ENCODE measurements at regions not wholly inside any gene's neighbourhood (a gene's known extent, or its start where the extent isn't known, plus 50 kb on each side); places are given as distances from the start of the nearest gene placed in this dataset.

- no peak overlapping the region for H3K4me3 ChIP-seq (ENCODE audit: low read length)
- CTCF ChIA-PET, result no interaction called here
- DNase-seq, result no peak
- H3K27ac ChIP-seq (ENCODE audit: low read depth, low read length), result no peak overlapping the region
- peaks cover 0 to 3% (median 3%) of the 10 kb centered on the region in 3 donors for H3K36me3 Mint-ChIP-seq
- no peaks in the 10 kb centered on the region for H3K36me3 ChIP-seq (ENCODE audit: insufficient read depth, low read length)
- POLR2A ChIA-PET, result no interaction called here
- no peak overlapping the region for H3K4me3 Mint-ChIP-seq
- no peaks in the 10 kb centered on the region for H3K9me3 ChIP-seq (ENCODE audit: low read length)
- H3K27ac Mint-ChIP-seq, result no peak overlapping the region
- no peaks in the 10 kb centered on the region for H3K27me3 ChIP-seq (ENCODE audit: insufficient read depth, low read length, poor library complexity, severe bottlenecking)
- H3K4me1 Mint-ChIP-seq, result peaks cover 0 to 5% (median 2%) of the 10 kb centered on the region in 3 donors
- H3K27me3 Mint-ChIP-seq, result no peaks in the 10 kb centered on the region
- no peaks in the 10 kb centered on the region for H3K4me1 ChIP-seq (ENCODE audit: insufficient read depth, low read length)
- H3K9me3 Mint-ChIP-seq, result no peaks in the 10 kb centered on the region
These were observed 61.4 kb upstream of the HDAC9 start for GRCh38 chr7:18434171-18434570.

DNA sequence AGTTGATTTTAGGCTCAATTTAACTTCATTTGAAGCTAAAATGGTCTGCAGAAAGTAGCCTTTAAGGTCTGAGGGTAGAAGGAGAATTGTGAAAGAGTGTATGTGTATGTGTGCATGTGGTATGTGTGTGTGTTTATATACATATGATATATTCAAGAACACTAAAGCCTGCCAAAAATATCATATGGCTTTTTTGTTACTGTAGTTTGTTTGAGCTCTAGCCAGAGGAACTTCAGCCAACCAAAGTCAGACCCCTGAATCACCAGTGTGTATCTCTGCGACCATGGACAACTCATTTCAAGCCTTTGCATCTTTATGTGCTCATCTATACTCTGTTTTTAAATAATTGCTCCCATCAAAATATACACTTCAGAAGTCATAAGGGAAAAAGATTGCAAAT lies 58.4 kb upstream of the HDAC9 start:
- Mint-ChIP-seq H3K4me1 (peaks cover 0 to 11% (median 3%) of the 10 kb centered on the region in 3 donors), H3K9me3 (no peaks in the 10 kb centered on the region), H3K36me3 (peaks cover 0 to under 1% (median 0%) of the 10 kb centered on the region in 3 donors), H3K4me3 (no peak overlapping the region), H3K27me3 (no peaks in the 10 kb centered on the region), H3K27ac (peak overlapping the region in 1 of 8 donors; percentile 10)
- CTCF ChIA-PET, result interaction anchor here (0.6 kb wide), 1 partner anchor 22 kb away, joined by 3 read pairs; no protein-coding TSS in a partner anchor
- Histone ChIP-seq H3K4me3 (ENCODE audit: low read length) (no peak overlapping the region), H3K4me1 (ENCODE audit: insufficient read depth, low read length) (no peaks in the 10 kb centered on the region), H3K36me3 (ENCODE audit: insufficient read depth, low read length) (no peaks in the 10 kb centered on the region), H3K27ac (ENCODE audit: low read depth, low read length) (no peak overlapping the region), H3K27me3 (ENCODE audit: insufficient read depth, low read length, poor library complexity, severe bottlenecking) (no peaks in the 10 kb centered on the region), H3K9me3 (ENCODE audit: low read length) (no peaks in the 10 kb centered on the region)
- DNase-seq, result no peak
- POLR2A ChIA-PET, result no interaction called here

GRCh38 chr7:18440934-18441333 lies 54.6 kb upstream of the HDAC9 start:
- H3K9me3 ChIP-seq (ENCODE audit: low read length), result no peaks in the 10 kb centered on the region
- Mint-ChIP-seq H3K9me3 (no peaks in the 10 kb centered on the region), H3K36me3 (no peaks in the 10 kb centered on the region), H3K4me1 (peaks cover 0 to 11% (median 3%) of the 10 kb centered on the region in 3 donors), H3K27me3 (no peaks in the 10 kb centered on the region), H3K4me3 (no peak overlapping the region), H3K27ac (no peak overlapping the region)
- no peak overlapping the region for H3K27ac ChIP-seq (ENCODE audit: low read depth, low read length)
- no peak for DNase-seq
- no peak overlapping the region for H3K4me3 ChIP-seq (ENCODE audit: low read length)
- CTCF ChIA-PET, result no interaction called here
- H3K36me3 ChIP-seq (ENCODE audit: insufficient read depth, low read length), result no peaks in the 10 kb centered on the region
- POLR2A ChIA-PET, result no interaction called here
- H3K4me1 ChIP-seq (ENCODE audit: insufficient read depth, low read length), result no peaks in the 10 kb centered on the region
- no peaks in the 10 kb centered on the region for H3K27me3 ChIP-seq (ENCODE audit: insufficient read depth, low read length, poor library complexity, severe bottlenecking)

DNA sequence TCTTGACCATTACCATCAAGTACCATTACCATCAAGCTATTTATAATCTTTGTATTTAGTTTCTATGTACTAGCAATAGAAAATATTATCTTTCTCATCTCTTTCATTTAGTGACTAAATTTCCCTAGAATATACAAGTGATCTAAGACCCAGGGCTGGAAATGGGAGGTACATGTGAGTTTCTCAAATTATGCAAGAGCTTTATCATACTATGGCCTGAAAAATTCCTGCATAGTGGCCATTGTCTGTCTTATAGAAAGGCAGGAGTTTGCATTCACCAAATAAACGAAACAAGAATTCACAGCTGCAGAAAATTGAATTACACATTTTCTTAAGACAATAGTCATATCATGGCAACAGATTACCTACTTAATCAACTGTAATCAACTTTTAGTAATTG lies 50.7 kb upstream of the HDAC9 start:
- Histone ChIP-seq H3K4me3 (ENCODE audit: low read length) (no peak overlapping the region), H3K4me1 (ENCODE audit: insufficient read depth, low read length) (no peaks in the 10 kb centered on the region), H3K9me3 (ENCODE audit: low read length) (no peaks in the 10 kb centered on the region), H3K36me3 (ENCODE audit: insufficient read depth, low read length) (no peaks in the 10 kb centered on the region), H3K27me3 (ENCODE audit: insufficient read depth, low read length, poor library complexity, severe bottlenecking) (no peaks in the 10 kb centered on the region), H3K27ac (ENCODE audit: low read depth, low read length) (no peak overlapping the region)
- POLR2A ChIA-PET, result no interaction called here
- no peaks in the 10 kb centered on the region for H3K9me3 Mint-ChIP-seq
- H3K36me3 Mint-ChIP-seq, result no peaks in the 10 kb centered on the region
- peaks cover 0 to under 1% (median 0%) of the 10 kb centered on the region in 3 donors for H3K4me1 Mint-ChIP-seq
- CTCF ChIA-PET, result no interaction called here
- DNase-seq, result no peak
- no peaks in the 10 kb centered on the region for H3K27me3 Mint-ChIP-seq
- H3K27ac Mint-ChIP-seq, result no peak overlapping the region
- H3K4me3 Mint-ChIP-seq, result no peak overlapping the region

- no peak overlapping the region for H3K4me3 Mint-ChIP-seq
- Histone ChIP-seq H3K27ac (ENCODE audit: low read depth, low read length) (no peak overlapping the region), H3K36me3 (ENCODE audit: insufficient read depth, low read length) (no peaks in the 10 kb centered on the region), H3K9me3 (ENCODE audit: low read length) (no peaks in the 10 kb centered on the region), H3K4me1 (ENCODE audit: insufficient read depth, low read length) (no peaks in the 10 kb centered on the region), H3K4me3 (ENCODE audit: low read length) (no peak overlapping the region), H3K27me3 (ENCODE audit: insufficient read depth, low read length, poor library complexity, severe bottlenecking) (no peaks in the 10 kb centered on the region)
- H3K4me1 Mint-ChIP-seq, result no peaks in the 10 kb centered on the region
- no peak overlapping the region for H3K27ac Mint-ChIP-seq
- no peaks in the 10 kb centered on the region for H3K36me3 Mint-ChIP-seq
- H3K9me3 Mint-ChIP-seq, result no peaks in the 10 kb centered on the region
- ChIA-PET POLR2A (no interaction called here), CTCF (no interaction called here)
- no peaks in the 10 kb centered on the region for H3K27me3 Mint-ChIP-seq
- DNase-seq, result no peak
These were observed 50.1 kb upstream of the HDAC9 start for GRCh38 chr7:18445483-18445882.

Data from CD8-positive, alpha-beta memory T cell (primary cell).